Ascending aorta (tissue), 2 donors: ENCODE measurements at regions not wholly inside any gene's neighbourhood (a gene's known extent, or its start where the extent isn't known, plus 50 kb on each side); places are given as distances from the start of the nearest gene placed in this dataset.

Source experiments
- DNase-seq, 2 donors: peaks; one replicate each; pipeline ENCODE4 v3.0.0-alpha.2; 2019; ENCODE audit warnings: low spot score in 2 of 2
- H3K27ac ChIP-seq, 2 donors: fragments of 200-600 bp; sonication (generic); one replicate each; pipeline ENCODE4 v1.5.1; 2016 to 2017; ENCODE audit warnings: mild to moderate bottlenecking in 1 of 2
- H3K27me3 ChIP-seq: fragments of 200-600 bp; sonication (generic); one replicate; pipeline ENCODE4 v1.5.1; 2017
- H3K36me3 ChIP-seq, 2 donors: fragments of 200-600 bp; sonication (generic); one replicate each; pipeline ENCODE4 v1.5.1; 2016
- H3K4me1 ChIP-seq, 2 donors: fragments of 200-600 bp; sonication (generic); one replicate each; pipeline ENCODE4 v1.5.1; 2016 to 2017; ENCODE audit warnings: mild to moderate bottlenecking in 1 of 2
- H3K4me3 ChIP-seq, 2 donors: fragments of 200-600 bp; sonication (generic); one replicate each; pipeline ENCODE4 v1.5.1; 2016 to 2017; ENCODE audit warnings: mild to moderate bottlenecking in 1 of 2
- H3K9me3 ChIP-seq, 2 donors: fragments of 200-600 bp; sonication (generic); one replicate each; pipeline ENCODE4 v1.5.1; 2016
- CTCF ChIP-seq, 3 experiments: fragments of 200-600 bp in 2 of 3; fragments of 450-650 bp in 1 of 3; sonication (generic) in 2 of 3; IDR thresholded peaks; one replicate each; pipeline ENCODE4 v1.5.1; 2016 to 2019; ENCODE audit warnings: antibody characterized with exemption in 3 of 3, mild to moderate bottlenecking in 1 of 3, moderate library complexity in 1 of 3
- intact Hi-C: fragments of 100-400 bp; cut with DNase I; formaldehyde crosslinking; loops from one replicate; pipeline ENCODE4 v1.15.1; 2023

- Histone ChIP-seq H3K9me3 (no peaks in the 10 kb centered on the region), H3K27ac (no peak overlapping the region), H3K4me3 (no peak overlapping the region), H3K4me1 (no peaks in the 10 kb centered on the region), H3K36me3 (no peaks in the 10 kb centered on the region), H3K27me3 (no peaks in the 10 kb centered on the region)
- intact Hi-C loops, result no loop called here
- TF ChIP-seq CTCF (IDR thresholded peaks at IDR 0.05), result no peak
- DNase-seq, result no peak
These were observed 107.1 kb upstream of the GSE1 start for GRCh38 chr16:85505794-85506634.

GRCh38 chr16:85506635-85506911 lies 106.5 kb upstream of the GSE1 start:
- no peak overlapping the region for H3K27ac ChIP-seq
- intact Hi-C loops, result no loop called here
- H3K27me3 ChIP-seq, result no peaks in the 10 kb centered on the region
- no peaks in the 10 kb centered on the region for H3K4me1 ChIP-seq
- no peak for TF ChIP-seq CTCF (IDR thresholded peaks at IDR 0.05)
- DNase-seq, result no peak
- H3K36me3 ChIP-seq, result no peaks in the 10 kb centered on the region
- no peak overlapping the region for H3K4me3 ChIP-seq
- no peaks in the 10 kb centered on the region for H3K9me3 ChIP-seq

GRCh38 chr16:85507342-85507741 lies 105.8 kb upstream of the GSE1 start:
- no peak overlapping the region for H3K27ac ChIP-seq
- intact Hi-C loops, result no loop called here

DNA sequence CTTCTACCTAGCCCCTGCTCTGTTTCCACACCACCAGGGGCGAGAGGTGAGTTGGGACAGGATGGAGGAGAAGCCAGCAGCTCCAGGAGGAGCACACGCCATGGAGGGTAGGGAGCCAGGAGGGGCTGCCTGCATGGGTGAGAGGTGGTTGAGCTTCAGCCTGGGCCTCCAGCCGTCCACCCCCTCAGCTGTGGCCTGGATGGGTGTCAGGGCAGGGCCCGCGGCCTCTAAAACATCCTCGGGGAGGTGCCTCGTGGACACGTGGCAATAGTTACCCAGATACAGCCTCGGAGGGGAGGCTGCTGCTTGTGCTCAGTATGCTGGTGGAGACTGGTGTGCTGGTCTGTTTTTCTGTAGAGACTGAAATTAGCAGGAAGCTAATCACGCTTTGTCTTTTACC lies 104.7 kb upstream of the GSE1 start:
- no peak overlapping the region for H3K4me3 ChIP-seq
- DNase-seq, result no peak
- intact Hi-C loops, result no loop called here

More at GRCh38 chr16:85507342-85507741, 105.8 kb upstream of the GSE1 start:
- no peak for DNase-seq
- H3K9me3 ChIP-seq, result no peaks in the 10 kb centered on the region
- no peaks in the 10 kb centered on the region for H3K4me1 ChIP-seq
- no peak overlapping the region for H3K4me3 ChIP-seq
- no peak for TF ChIP-seq CTCF (IDR thresholded peaks at IDR 0.05)
- no peaks in the 10 kb centered on the region for H3K27me3 ChIP-seq
- no peaks in the 10 kb centered on the region for H3K36me3 ChIP-seq

DNA sequence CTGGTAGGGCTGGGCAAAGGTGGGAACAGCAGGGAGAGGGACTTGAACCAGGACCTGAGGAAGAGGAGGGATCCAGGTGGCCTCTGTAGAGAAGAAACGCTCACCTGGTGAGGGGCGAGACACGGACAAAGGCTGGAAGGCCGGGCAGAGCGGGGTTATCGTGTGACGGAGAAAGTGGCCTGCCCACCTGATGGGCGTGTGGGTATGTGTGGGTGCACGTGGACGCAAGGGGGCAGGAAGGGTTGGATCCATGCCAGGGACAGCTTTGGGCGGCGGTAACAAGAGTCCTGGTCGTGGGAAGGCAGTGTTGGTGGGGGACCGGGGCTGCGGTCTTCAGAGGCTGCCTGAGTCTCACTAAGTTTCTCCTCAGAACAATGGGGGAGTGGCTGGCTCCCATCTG lies 104.1 kb upstream of the GSE1 start:
- H3K36me3 ChIP-seq, result no peaks in the 10 kb centered on the region
- TF ChIP-seq CTCF (IDR thresholded peaks at IDR 0.05), result no peak
- no peak overlapping the region for H3K27ac ChIP-seq
- H3K9me3 ChIP-seq, result no peaks in the 10 kb centered on the region
- no peak overlapping the region for H3K4me3 ChIP-seq
- no peaks in the 10 kb centered on the region for H3K27me3 ChIP-seq
- intact Hi-C loops, result no loop called here
- DNase-seq, result no peak
- peaks cover 2 to 10% of the 10 kb centered on the region in 2 donors for H3K4me1 ChIP-seq

More for the DNA sequence above, 104.7 kb upstream of the GSE1 start:
- no peaks in the 10 kb centered on the region for H3K9me3 ChIP-seq
- H3K36me3 ChIP-seq, result no peaks in the 10 kb centered on the region
- peaks cover 0 to 4% of the 10 kb centered on the region in 2 donors for H3K4me1 ChIP-seq
- no peak for TF ChIP-seq CTCF (IDR thresholded peaks at IDR 0.05)
- H3K27me3 ChIP-seq, result no peaks in the 10 kb centered on the region
- H3K27ac ChIP-seq, result no peak overlapping the region
